A673 (cell line): ENCODE measurements at regions not wholly inside any gene's neighbourhood (a gene's known extent, or its start where the extent isn't known, plus 50 kb on each side); places are given as distances from the start of the nearest gene placed in this dataset.

ENCODE experiments used
- BruUV-seq: library from RNA; stranded (reverse); fragments of 400-500 nt; replicated peaks from 2 replicates; lab custom pipeline; 2021; lab: Mats Ljungman, UMichigan
- CTCF ChIA-PET: fragments of 300-600 bp; sonication (Branson Sonifier 250); formaldehyde crosslinking; loops from one replicate; lab custom pipeline; 2022; ENCODE audit warnings: antibody characterized with exemption; lab: Charles Lee
- POLR2A ChIA-PET: fragments of 300-600 bp; sonication (Branson Sonifier 250); formaldehyde crosslinking; loops from one replicate; lab custom pipeline; 2022; ENCODE audit warnings: antibody characterized with exemption; ENCODE audit not compliant: low non-redundant PET; lab: Charles Lee
- DNase-seq: peaks from one replicate; pipeline ENCODE4 v3.0.0-alpha.2; 2015; ENCODE audit warnings: low spot score
- H3K27ac ChIP-seq: fragments of 200-600 bp; sonication (generic); 2 replicates; pipeline ENCODE4 v1.5.1; 2016; ENCODE audit warnings: mixed run types, low read depth, mild to moderate bottlenecking, mixed read lengths, antibody characterized with exemption, low read length; ENCODE audit not compliant: poor library complexity, severe bottlenecking
- H3K27me3 ChIP-seq: fragments of 200-600 bp; sonication (generic); replicated peaks from 2 replicates; pipeline ENCODE4 v1.6.1; 2017; ENCODE audit warnings: mixed run types, low read depth, mild to moderate bottlenecking, mixed read lengths, antibody characterized with exemption, low read length; ENCODE audit not compliant: insufficient read depth, poor library complexity
- H3K36me3 ChIP-seq: fragments of 200-600 bp; sonication (generic); 2 replicates; pipeline ENCODE4 v1.6.1; 2016; ENCODE audit warnings: mixed run types, mild to moderate bottlenecking, mixed read lengths, antibody characterized with exemption, low read length; ENCODE audit not compliant: insufficient read depth, poor library complexity, severe bottlenecking
- H3K4me1 ChIP-seq: fragments of 200-600 bp; sonication (generic); 2 replicates; pipeline ENCODE4 v1.6.1; 2017; ENCODE audit warnings: mixed run types, mild to moderate bottlenecking, mixed read lengths, antibody characterized with exemption, low read length; ENCODE audit not compliant: insufficient read depth, poor library complexity, severe bottlenecking
- H3K4me3 ChIP-seq: fragments of 200-600 bp; sonication (generic); 2 replicates; pipeline ENCODE4 v1.5.1; 2016; ENCODE audit warnings: low read depth, mixed run types, mild to moderate bottlenecking, mixed read lengths, low read length; ENCODE audit not compliant: poor library complexity, severe bottlenecking
- H3K9me3 ChIP-seq: fragments of 200-600 bp; sonication (generic); 2 replicates; pipeline ENCODE4 v1.6.1; 2016; ENCODE audit warnings: mixed run types, low read depth, mild to moderate bottlenecking, mixed read lengths, antibody characterized with exemption, low read length; ENCODE audit not compliant: poor library complexity, severe bottlenecking
- CTCF ChIP-seq: fragments of 300-800, 200-600 bp; sonication (generic); conservative IDR thresholded peaks from 2 replicates; pipeline ENCODE4 v1.5.1; 2017; ENCODE audit warnings: low read depth, mild to moderate bottlenecking, antibody characterized with exemption, low read length, moderate library complexity, mixed read lengths
- EZH2 ChIP-seq: fragments of 200-600 bp; sonication (generic); IDR thresholded peaks from 2 replicates; pipeline ENCODE4 v1.6.1; 2017; ENCODE audit warnings: borderline replicate concordance, low read depth, mild to moderate bottlenecking, mixed read lengths, antibody characterized with exemption, low read length; ENCODE audit not compliant: poor library complexity, severe bottlenecking
- intact Hi-C: fragments of 100-400 bp; cut with micrococcal nuclease; formaldehyde crosslinking; loops from one replicate; pipeline ENCODE4 v1.10.0; 2022; ENCODE audit not compliant: unreplicated experiment

- CTCF ChIA-PET, result no interaction called here
- no TSS peak for BruUV-seq
Measured at GRCh38 chr9:118439441-118439840, 735.2 kb downstream of the TLR4 start.

GRCh38 chr9:118444403-118444802 lies 740.2 kb downstream of the TLR4 start:
- Histone ChIP-seq H3K4me1 (no peaks in the 10 kb centered on the region), H3K27ac (no peak overlapping the region), H3K4me3 (no peak overlapping the region), H3K9me3 (no peaks in the 10 kb centered on the region), H3K27me3 (no peaks in the 10 kb centered on the region), H3K36me3 (no peaks in the 10 kb centered on the region)
- intact Hi-C loops, result no loop called here
- ChIA-PET CTCF (no interaction called here), POLR2A (interaction anchor here (0.5 kb wide), 1 partner anchor 355 kb away, joined by 3 read pairs; no protein-coding TSS in a partner anchor)
- no TSS peak for BruUV-seq
- TF ChIP-seq CTCF (no peak), EZH2 (no peak)
- no peak for DNase-seq

More at GRCh38 chr9:118439441-118439840, 735.2 kb downstream of the TLR4 start:
- Histone ChIP-seq H3K4me3 (no peak overlapping the region), H3K4me1 (no peaks in the 10 kb centered on the region), H3K9me3 (no peaks in the 10 kb centered on the region), H3K27ac (no peak overlapping the region), H3K36me3 (no peaks in the 10 kb centered on the region), H3K27me3 (no peaks in the 10 kb centered on the region)
- TF ChIP-seq CTCF (no peak), EZH2 (no peak)
- POLR2A ChIA-PET, result no interaction called here
- DNase-seq, result no peak
- intact Hi-C loops, result no loop called here

GRCh38 chr9:118446943-118447639 lies 742.9 kb downstream of the TLR4 start:
- ChIA-PET POLR2A (no interaction called here), CTCF (no interaction called here)
- DNase-seq, result no peak
- Histone ChIP-seq H3K9me3 (no peaks in the 10 kb centered on the region), H3K4me3 (no peak overlapping the region), H3K27me3 (no peaks in the 10 kb centered on the region), H3K36me3 (no peaks in the 10 kb centered on the region), H3K27ac (no peak overlapping the region), H3K4me1 (no peaks in the 10 kb centered on the region)
- intact Hi-C loops, result no loop called here
- BruUV-seq, result no TSS peak
- TF ChIP-seq EZH2, result no peak
- TF ChIP-seq CTCF, result no peak
